Cerebellar cortex (tissue), 1 donor: ENCODE measurements at regions not wholly inside any gene's neighbourhood (a gene's known extent, or its start where the extent isn't known, plus 50 kb on each side); places are given as distances from the start of the nearest gene placed in this dataset.
"Not testable (repeated sequence)": the region's sequence is repeated elsewhere in the genome, so short reads cannot be mapped to it uniquely, and the experiment has no call there.

Experiments used
- DNase-seq: peaks from one replicate; pipeline ENCODE4 v3.0.0-alpha.2; 2015; ENCODE audit warnings: low spot score

- DNase-seq, result peak; percentile 92
These were observed 94.3 kb upstream of the FRMD4A start for GRCh38 chr10:14425034-14425433.

GRCh38 chr10:14423111-14423744 lies 92.5 kb upstream of the FRMD4A start:
- DNase-seq, result peak; percentile 92

GRCh38 chr10:14422431-14422830 lies 91.7 kb upstream of the FRMD4A start:
- peak; percentile 91 for DNase-seq

GRCh38 chr10:14421941-14422340 lies 91.2 kb upstream of the FRMD4A start:
- peak; percentile 82 for DNase-seq

- not testable (repeated sequence) for DNase-seq
These were observed 86.6 kb upstream of the FRMD4A start for GRCh38 chr10:14417336-14417735.

- peak; percentile 88 for DNase-seq
These were observed 85.6 kb upstream of the FRMD4A start for GRCh38 chr10:14416308-14416700.

- peak; percentile 61 for DNase-seq
These were observed 85.1 kb upstream of the FRMD4A start for GRCh38 chr10:14415676-14416307.

GRCh38 chr10:14414901-14415300 lies 84.2 kb upstream of the FRMD4A start:
- peak; percentile 62 for DNase-seq

GRCh38 chr10:14413523-14413922 lies 82.8 kb upstream of the FRMD4A start:
- no peak for DNase-seq

GRCh38 chr10:14412624-14413023 lies 81.9 kb upstream of the FRMD4A start:
- no peak for DNase-seq

GRCh38 chr10:14409856-14410458 lies 79.2 kb upstream of the FRMD4A start:
- DNase-seq, result no peak

GRCh38 chr10:14409247-14409646 lies 78.5 kb upstream of the FRMD4A start:
- DNase-seq, result no peak

GRCh38 chr10:14408139-14408538 lies 77.4 kb upstream of the FRMD4A start:
- DNase-seq, result no peak

- peak; percentile 71 for DNase-seq
These were observed 76.8 kb upstream of the FRMD4A start for GRCh38 chr10:14407567-14407966.

GRCh38 chr10:14405076-14406065 lies 74.6 kb upstream of the FRMD4A start:
- peak; percentile 97 for DNase-seq

GRCh38 chr10:14403881-14404623 lies 73.3 kb upstream of the FRMD4A start:
- peak; percentile 84 for DNase-seq

- DNase-seq, result no peak
These were observed 72.6 kb upstream of the FRMD4A start for GRCh38 chr10:14403359-14403758.

GRCh38 chr10:14399641-14400040 lies 68.9 kb upstream of the FRMD4A start:
- DNase-seq, result no peak

GRCh38 chr10:14397066-14397465 lies 66.3 kb upstream of the FRMD4A start:
- DNase-seq, result no peak

- peak; percentile 93 for DNase-seq
These were observed 65.8 kb upstream of the FRMD4A start for GRCh38 chr10:14396411-14397048.

- no peak for DNase-seq
These were observed 63.5 kb upstream of the FRMD4A start for GRCh38 chr10:14394179-14394578.
